Erythroblast (primary cell): ENCODE measurements at regions not wholly inside any gene's neighbourhood (a gene's known extent, or its start where the extent isn't known, plus 50 kb on each side); places are given as distances from the start of the nearest gene placed in this dataset.

Experiments
- GATA1 ChIP-seq: IDR thresholded peaks from 2 replicates; pipeline ENCODE4 v1.6.1; 2011; ENCODE audit warnings: low read depth, mild to moderate bottlenecking, control low read depth, low read length, moderate library complexity
- POLR2A ChIP-seq: IDR thresholded peaks from 2 replicates; pipeline ENCODE4 v1.6.1; 2011; ENCODE audit warnings: mild to moderate bottlenecking, low read length

DNA sequence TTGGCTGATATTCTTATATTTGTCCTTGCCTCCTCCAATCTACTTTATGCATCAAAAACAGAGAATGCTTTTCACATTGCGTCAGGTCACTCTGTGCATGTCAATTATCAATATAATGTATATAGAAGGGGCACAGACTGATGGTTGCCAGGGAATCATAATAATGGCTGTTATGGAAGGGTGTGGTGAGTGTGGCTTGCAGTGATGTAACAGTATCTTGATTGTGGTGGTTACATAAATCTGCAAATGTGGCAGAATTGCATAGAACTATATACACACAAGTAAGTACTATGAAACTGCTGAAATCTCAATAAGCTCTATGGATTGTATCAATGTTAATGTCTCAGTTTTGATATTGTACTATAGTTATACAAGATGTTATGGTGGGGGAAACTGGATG, 228.6 kb downstream of the TJP1 start:
- TF ChIP-seq POLR2A: no peak
- no peak for TF ChIP-seq GATA1
